HG02798 (cell line): ENCODE measurements at regions not wholly inside any gene's neighbourhood (a gene's known extent, or its start where the extent isn't known, plus 50 kb on each side); places are given as distances from the start of the nearest gene placed in this dataset.
"Not testable (repeated sequence)": the region's sequence is repeated elsewhere in the genome, so short reads cannot be mapped to it uniquely, and the experiment has no call there.

ENCODE experiments used
- ATAC-seq: cut with Tn5 transposase; IDR thresholded peaks from one replicate; pipeline ENCODE4 v1.9.1; 2021; ENCODE audit warnings: mild to moderate bottlenecking; ENCODE audit not compliant: unreplicated experiment, poor library complexity

DNA sequence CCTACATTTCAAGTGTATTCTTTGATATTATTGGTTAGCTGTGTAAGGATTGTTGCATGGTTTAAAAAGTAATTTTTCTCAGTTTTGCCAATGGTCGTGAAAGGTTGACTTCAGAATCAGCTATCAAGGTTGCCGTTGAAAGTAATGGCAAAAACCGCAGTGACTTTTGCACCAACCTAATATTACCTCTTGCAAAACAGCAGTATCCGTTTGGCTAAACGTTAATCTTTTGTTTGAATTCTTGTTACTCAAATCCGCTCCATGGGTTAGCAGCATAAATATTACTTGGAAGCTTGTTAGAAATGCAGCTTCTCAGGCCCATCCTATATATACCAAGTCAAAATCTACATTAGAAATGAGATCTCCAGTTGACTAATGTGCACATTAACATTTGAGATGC lies 141.6 kb upstream of the PRSS12 start:
- not testable (repeated sequence) for ATAC-seq

DNA sequence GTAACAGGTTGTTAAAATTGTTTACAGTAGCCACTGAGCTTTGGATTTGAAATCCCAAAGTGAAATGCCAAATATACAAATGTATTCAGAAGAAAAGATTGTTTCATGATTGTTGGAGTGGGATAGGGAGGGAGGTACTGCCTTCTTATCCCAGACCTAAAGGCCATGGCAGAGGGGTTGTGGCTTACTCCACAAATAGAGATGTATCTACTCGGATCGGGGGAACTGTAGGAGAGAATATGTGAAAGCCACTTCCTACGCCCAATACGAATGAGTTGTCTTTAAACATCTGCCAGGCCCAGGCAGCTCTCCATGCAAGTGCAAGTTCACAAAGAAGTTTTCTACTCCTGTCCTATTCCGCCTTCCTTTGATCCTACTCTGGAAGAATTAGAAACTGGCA lies 150.2 kb upstream of the PRSS12 start:
- not testable (repeated sequence) for ATAC-seq

DNA sequence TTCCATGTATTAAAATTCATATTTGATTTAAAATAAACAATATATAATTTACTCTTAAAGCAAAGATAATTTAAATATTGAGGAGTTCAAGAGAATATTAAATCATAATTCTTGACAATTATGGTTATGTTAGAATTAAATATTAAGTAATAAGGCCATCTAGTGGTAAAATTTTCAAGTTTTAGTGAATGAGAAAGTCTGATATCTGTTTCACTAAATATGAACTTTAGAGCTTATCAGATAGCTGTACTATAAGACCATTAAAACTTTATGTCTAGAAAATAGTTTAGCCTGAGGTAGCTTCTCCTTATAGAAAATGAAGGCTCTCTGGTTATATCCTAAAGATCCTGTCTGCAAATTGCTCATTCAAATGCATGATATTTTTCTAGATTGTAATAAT lies 152.1 kb upstream of the PRSS12 start:
- not testable (repeated sequence) for ATAC-seq

DNA sequence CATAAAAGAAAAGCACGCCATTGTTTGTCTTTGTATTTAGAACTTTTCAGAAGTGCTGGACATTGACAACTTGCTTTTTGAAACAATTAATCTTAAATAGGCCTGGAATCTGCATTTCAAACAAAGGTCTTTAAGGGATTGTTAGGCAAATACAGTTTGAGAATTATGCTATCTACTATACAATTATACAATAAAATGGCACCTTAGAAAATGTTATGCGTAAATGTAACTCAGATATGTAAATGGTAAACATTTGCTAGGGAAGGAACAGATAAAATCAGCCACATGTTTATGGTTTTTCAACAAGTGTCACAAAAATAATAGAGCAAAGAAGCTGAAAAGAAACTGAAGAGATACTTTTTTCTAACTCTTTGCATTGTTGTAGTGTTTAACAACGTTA lies 152.7 kb upstream of the PRSS12 start:
- ATAC-seq, result not testable (repeated sequence)

DNA sequence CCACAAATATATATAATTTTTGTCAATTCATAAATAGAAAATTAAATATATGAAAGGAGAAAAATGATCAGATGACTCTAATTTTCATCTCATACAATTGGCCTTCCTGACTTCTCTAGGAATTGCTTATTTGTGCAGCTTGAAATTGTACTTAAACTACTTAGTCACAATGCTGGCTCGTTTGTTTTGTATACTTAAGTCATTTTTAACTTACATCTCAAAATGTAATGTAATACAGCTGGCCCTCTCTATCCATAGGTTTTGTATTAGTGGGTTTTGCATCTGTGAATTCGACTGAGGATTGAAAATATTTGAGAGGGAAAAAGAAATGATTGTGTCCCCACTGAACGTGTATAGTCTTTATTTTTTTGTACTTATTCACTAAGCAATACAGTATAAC lies 160.1 kb upstream of the PRSS12 start:
- not testable (repeated sequence) for ATAC-seq

DNA sequence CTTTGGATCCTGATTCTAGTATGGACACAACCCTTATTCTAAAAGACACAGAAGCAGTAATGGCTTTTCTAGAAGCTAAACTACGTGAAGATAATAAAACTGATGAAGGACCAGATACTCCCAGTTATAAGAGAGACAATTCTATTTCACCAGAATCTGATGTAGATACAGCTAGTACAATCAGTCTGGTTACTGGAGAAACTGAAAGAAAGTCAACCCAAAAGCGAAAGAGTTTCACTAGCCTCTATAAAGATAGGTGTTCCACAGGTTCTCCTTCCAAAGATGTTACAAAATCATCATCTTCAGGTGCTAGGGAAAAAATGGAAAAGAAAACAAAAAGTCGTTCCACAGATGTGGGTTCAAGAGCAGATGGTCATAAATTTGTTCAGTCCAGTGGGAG lies 161.5 kb upstream of the PRSS12 start:
- peak; percentile 56 for ATAC-seq

DNA sequence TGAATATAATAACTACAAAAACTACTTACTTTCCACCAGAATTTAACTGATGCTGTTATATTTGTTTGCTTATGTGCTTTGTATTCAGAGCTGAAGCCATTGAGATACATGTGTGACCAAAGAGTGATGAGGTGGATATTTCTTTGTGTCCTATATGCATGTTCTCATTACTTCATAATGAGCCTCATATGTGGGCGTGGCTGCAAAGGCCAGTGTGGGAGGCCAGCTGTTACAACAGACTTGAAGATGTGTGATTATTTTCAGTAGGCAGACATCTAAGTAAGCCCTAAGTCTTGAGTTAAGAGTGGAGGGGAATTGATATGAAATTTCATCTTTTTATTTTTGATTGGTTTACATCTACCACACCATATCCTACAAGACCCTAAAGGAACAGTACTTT lies 163.3 kb upstream of the PRSS12 start:
- ATAC-seq, result not testable (repeated sequence)

DNA sequence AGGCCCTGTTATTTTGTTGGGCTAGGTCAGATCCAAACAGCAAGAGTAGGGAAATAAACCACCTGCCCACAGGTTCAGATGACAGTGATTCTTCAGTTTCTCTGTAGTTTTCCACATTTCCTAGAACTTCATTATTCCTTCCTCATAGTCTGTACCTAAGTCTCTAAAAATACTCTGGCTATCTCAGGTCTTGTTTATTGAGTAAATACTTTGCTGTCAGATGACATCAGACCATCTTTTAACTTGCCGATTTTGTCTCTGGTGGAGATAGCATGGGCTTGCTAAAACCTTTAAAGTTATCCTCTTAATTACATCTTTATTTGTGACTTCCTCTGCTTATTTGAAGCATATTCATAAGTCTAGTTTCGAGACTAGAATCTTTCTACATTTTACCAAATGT lies 155.1 kb upstream of the METTL14 start:
- not testable (repeated sequence) for ATAC-seq

DNA sequence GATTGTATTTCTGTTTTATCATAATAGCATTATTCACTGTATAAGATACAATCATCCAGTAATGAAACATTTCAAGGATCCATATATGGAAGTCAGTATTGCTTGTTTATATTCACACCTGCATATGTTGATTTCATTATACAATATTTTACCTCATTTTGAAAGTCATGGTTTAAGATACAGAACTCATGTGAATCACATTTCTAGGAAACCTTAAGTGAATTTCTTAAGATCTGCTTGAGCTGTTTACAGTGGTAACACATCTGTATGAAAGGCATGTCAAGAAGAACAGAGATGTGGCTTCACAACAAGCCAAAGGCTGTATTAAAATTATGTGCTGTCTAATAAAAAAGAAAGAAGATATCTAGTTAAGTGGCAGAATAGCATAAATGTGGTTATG lies 153.2 kb upstream of the METTL14 start:
- not testable (repeated sequence) for ATAC-seq

DNA sequence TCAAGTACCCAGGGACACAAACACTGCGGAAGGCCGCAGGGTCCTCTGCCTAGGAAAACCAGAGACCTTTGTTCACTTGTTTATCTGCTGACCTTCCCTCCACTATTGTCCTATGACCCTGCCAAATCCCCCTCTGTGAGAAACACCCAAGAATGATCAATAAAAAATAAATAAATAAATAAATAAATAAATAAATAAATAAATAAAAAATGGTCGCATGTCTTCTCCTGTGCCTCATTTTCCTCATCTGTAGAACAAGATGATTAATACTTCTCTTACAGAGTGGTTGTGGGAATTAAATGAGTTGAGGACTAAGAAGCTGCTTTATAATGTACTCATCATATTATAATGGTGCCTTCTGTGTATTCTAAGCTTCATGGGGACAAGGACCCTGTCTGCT lies 149.4 kb upstream of the METTL14 start:
- not testable (repeated sequence) for ATAC-seq

DNA sequence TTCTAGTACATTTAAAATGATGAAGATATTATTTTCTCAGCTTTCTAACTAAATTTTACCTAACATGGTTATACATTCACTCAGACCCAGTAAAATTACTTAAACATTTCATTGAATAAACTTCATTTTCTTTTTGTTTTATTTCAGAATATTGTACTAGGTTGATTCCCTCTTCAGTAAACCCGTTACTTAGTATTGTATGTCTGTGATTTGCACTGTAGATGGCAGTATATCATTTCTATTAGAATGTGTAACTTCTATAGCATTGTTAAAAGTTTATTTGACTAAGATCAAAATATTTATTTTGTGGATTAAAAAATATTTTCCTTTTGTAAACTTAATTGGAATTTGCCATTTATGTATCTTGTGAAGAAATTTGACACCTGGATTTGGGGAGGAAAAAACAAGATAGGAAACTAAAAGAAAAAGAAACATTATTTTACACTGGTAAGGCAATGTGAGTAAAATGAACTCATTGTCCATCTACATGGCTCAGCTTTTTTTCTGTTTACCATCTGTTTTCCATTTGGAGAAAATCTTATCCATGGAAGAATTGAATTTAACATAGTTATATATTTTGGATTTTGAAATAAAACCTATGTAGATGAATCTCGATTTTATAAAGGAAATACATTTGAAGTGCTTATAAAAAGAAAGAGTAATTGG lies 145.6 kb upstream of the METTL14 start:
- not testable (repeated sequence) for ATAC-seq

DNA sequence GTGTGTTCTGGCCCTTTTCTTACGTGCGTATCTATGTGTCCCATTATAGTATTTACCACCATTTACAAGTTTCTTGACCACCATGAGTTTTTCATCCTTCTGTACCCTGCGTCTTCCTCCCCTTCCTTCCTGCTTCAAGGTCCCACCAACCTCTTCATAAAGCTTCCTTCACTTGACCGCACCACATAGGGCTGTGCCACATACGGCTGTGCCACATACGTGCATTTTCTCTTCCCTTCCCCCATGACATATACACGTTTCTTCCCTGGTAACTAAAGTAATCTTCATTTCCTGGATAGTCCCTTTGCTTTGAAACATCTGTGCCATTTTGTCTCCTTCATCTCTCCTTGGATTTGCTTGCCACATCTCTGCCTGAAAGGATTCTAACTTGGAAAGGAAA lies 128.6 kb upstream of the METTL14 start:
- not testable (repeated sequence) for ATAC-seq

DNA sequence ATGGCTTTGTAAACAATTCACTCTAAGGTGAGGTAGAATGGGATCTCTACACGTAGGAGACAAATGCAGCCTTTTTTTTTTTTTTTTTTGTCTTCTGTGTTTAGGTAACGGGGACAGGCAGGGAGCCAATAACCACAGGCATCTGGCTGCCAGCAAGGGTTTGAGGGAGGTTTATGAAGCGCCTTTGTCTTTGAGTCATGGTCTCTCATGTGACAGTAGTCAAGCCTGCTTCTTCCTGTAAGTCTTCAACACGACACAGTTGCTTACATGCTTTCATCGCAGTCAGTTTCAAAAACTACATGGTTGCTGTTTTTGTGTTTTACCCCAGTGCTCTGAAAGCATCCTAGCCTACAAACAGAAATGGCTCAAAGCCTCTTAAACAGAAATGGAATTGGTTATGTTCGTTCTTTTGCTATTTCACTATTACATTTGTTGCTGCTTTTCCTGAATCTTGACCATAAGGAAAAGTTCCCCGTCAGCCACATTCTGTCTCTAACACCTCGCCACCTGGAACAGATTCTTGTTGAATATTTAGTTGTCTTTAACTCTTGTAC lies 127.8 kb upstream of the METTL14 start:
- peak; percentile 53 for ATAC-seq

DNA sequence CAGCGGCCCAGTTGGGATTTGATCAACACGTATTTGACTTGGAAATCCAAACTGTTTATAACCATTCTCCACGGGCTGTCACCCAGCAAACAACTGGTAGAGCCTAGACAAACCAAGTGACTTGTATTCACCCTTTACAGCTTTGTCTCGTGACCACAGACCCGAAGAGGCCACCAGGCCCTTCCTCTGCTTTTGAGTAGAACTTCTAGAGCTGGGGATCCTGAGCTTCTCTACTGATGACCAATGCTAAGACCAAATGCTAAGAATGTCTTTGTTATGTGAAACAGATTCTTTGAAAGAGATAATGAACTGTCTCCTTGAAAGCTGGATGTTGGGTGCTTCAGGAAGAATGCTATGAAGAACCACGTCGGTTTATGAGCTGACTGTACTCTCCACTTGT lies 127.0 kb upstream of the METTL14 start:
- not testable (repeated sequence) for ATAC-seq

DNA sequence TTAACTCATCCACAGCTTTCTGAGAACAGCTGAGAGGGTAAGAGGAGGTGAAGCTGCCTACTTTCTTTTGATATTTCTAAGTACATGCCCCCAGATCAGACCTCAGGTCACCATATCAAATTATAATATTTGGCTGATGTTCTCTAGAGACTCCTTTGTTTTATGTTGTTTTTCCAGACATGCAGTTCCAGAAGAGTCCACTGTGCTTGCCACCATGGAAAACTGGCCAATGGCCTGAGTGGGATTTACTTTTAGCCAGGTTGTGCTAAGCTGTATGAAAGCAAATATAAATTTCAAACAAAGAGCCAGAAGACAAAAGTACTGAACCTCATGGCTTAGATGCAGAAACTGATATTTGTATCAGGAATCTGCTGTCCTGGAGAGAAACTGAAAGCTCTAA lies 123.6 kb upstream of the METTL14 start:
- ATAC-seq, result not testable (repeated sequence)

DNA sequence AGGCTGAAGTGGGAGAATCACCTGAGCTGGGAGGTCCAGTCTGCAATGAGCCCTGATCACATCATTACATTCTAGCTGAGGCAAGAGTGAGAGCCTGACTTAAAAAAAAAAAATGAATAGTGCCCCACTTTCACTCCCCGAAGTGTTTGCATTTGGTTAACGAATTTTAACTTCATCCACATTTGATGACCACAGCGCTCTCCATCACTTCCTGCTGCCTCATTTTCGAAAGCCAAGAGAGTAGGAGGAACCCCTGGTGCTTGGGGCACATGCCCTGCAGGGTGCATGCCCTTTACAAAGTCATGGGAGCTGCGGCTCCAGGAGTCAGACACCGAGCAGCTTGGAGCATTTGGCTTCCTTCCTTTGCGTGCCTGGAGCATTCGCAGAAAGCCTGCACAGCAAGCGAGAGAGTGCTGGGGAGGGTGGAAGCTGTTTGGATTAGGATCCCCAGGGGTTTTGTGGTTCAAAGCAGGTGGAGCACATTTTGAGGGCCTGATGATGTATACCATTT lies 119.1 kb upstream of the METTL14 start:
- peak; percentile 79 for ATAC-seq

DNA sequence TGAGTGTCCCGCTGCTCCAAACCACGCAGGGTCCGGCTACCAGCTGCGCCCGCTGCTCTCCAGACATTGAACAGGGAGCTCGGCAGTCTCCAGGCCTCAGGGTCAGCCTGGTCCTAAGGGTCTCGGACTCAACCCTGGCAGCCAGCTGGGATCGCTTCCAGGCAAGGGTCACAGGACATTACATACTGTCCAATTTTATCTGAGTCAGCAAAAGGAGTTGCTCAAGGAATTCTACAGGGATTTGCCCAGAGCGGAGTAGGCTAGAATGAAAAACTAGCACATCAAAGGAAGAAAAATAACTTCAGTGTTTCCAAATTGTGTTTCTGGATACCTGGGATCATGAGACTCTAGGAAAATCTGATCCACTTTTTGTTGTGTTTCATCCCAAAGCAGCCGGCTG lies 112.2 kb upstream of the METTL14 start:
- not testable (repeated sequence) for ATAC-seq

DNA sequence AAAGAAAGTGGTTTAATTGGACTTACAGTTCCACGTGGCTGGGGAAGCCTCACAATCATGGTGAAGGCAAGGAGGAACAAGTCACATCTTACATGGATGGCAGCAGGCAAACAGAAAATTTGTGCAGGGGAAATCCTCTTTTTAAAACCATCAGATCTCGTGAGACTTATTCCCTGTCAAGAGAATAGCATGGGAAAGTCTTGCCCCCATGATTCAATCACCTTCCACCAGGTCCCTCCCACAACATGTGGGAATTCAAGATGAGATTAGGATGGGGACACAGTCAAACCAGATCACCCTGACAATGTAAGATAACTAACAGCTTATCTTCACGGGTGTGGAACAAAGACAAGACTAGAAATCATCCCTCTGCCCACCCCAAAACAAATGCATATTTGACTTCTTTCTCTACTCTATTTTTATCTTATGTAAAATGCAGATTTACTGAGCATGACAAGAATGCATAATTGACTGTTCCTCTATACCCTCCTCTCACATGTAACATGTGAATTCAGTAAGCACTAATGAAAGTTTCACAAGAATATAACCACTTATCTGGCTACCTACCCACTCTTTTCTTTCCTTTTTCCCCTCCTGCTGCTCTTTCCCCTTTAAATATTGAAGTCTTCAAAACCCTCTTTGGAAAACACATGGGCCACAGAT lies 110.8 kb upstream of the METTL14 start:
- ATAC-seq, result not testable (repeated sequence)

DNA sequence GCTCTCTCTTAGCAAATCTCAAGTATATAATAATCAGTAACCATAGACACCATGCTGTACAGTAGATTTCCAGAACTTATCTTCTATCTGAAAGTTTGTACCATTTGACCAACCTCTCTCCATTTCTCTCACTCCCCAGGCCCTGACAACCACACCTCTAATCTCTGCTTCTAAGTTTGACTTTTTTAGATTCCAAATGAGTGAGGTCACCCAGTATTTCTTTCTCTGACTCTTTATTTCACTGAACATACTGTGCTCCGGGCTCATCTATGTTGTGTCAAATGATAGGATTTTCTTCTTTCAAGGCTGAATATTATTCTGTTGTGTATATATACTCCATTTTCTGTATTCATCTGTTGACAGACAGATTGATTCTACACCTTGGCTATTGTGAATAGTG lies 110.1 kb upstream of the METTL14 start:
- not testable (repeated sequence) for ATAC-seq

DNA sequence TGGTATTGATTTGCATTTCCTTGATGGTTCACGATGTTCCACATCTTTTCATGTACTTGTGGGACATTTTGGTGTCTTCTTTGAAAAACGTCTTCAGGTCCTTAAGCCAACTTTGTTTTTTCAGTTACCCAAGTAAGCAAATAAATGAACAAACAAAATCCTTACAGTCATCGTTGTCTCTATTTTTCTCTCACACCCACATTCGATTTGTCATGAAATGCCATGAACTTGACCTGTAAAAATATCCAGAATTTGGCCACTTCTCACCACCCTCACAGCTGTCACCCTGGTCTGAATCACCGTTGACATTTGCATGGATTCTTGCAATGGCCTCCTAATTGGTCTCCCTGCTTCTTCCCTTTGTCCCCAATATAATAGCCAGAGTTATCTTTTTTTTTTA lies 109.5 kb upstream of the METTL14 start:
- not testable (repeated sequence) for ATAC-seq

DNA sequence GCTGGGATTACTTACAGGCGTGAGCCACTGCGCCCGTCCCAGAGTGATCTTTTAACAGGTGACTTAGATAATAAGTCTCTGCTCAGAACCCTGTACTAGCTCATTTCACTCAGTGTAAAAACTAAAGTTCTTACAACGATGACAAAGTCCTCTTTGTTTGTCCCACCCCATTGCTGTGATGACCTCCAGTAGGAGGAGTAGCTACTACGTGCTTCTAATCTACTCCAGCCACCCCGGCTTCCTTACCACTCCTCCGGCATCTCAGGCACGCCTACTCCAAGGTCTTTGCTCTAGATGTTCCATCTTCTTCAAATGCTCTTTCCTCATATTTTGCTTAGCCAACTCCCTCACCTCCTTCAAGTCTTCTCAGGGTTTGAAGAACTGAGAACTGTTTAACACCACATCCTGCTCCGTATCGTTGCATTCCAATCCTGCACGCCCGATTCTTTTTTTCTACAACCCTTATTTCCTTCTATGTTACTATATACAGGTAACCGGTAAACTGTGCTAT lies 108.4 kb upstream of the METTL14 start:
- ATAC-seq, result not testable (repeated sequence)
